Chondrocyte (in vitro differentiated cells): ENCODE measurements at regions not wholly inside any gene's neighbourhood (a gene's known extent, or its start where the extent isn't known, plus 50 kb on each side); places are given as distances from the start of the nearest gene placed in this dataset.

Source experiments
- DNase-seq: peaks from one replicate; pipeline ENCODE4 v3.0.0; 2021; ENCODE audit warnings: mixed read lengths, low spot score
- H3K27ac Mint-ChIP-seq: one replicate; pipeline ENCODE4 v1.8.0; 2021; ENCODE audit warnings: mild to moderate bottlenecking, moderate library complexity, mixed read lengths; ENCODE audit not compliant: unreplicated experiment
- H3K27me3 Mint-ChIP-seq: 2 replicates; pipeline ENCODE4 v1.8.0; 2021; ENCODE audit warnings: low read depth, mixed read lengths
- H3K36me3 Mint-ChIP-seq: 2 replicates; pipeline ENCODE4 v1.8.0; 2021; ENCODE audit warnings: low read depth, mixed read lengths
- H3K4me1 Mint-ChIP-seq: 2 replicates; pipeline ENCODE4 v1.8.0; 2021; ENCODE audit warnings: low read depth, mild to moderate bottlenecking, mixed read lengths
- H3K4me3 Mint-ChIP-seq: one replicate; pipeline ENCODE4 v1.8.0; 2021; ENCODE audit warnings: mild to moderate bottlenecking, moderate library complexity, mixed read lengths; ENCODE audit not compliant: unreplicated experiment
- H3K9me3 Mint-ChIP-seq: 2 replicates; pipeline ENCODE4 v1.8.0; 2021; ENCODE audit warnings: low read depth, mixed read lengths
- TF ChIP-seq, protein P1 (sequence below): fragments of 200-600 bp; sonication (generic); IDR thresholded peaks from 2 replicates; pipeline ENCODE4 v1.5.0; 2021; ENCODE audit warnings: antibody characterized with exemption, mild to moderate bottlenecking, moderate library complexity

DNA sequence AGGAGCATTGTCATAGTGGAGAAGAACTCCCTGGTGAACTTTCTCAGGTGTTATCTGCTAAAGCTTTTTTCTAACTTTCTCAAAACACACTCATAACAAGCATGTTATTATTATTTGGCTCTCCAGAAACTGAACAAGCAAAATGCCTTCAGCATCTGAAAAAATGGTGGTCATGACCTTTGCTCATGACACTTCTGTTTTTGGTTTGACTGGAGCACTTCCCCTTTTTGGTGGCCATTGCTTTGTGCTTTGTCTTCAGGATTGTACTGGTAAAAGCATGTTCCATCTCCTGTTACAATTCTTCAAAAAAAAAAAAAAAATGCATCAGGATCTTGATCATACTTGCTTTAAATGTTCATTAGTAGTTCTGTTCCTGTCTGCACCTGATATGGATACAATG is 1241.6 kb upstream of the USP15 start:
- Mint-ChIP-seq H3K9me3 (peaks cover 27% of the 10 kb centered on the region), H3K27me3 (no peaks in the 10 kb centered on the region), H3K36me3 (no peaks in the 10 kb centered on the region), H3K27ac (no peak overlapping the region), H3K4me1 (no peaks in the 10 kb centered on the region), H3K4me3 (no peak overlapping the region)
- TF ChIP-seq, protein P1, sequence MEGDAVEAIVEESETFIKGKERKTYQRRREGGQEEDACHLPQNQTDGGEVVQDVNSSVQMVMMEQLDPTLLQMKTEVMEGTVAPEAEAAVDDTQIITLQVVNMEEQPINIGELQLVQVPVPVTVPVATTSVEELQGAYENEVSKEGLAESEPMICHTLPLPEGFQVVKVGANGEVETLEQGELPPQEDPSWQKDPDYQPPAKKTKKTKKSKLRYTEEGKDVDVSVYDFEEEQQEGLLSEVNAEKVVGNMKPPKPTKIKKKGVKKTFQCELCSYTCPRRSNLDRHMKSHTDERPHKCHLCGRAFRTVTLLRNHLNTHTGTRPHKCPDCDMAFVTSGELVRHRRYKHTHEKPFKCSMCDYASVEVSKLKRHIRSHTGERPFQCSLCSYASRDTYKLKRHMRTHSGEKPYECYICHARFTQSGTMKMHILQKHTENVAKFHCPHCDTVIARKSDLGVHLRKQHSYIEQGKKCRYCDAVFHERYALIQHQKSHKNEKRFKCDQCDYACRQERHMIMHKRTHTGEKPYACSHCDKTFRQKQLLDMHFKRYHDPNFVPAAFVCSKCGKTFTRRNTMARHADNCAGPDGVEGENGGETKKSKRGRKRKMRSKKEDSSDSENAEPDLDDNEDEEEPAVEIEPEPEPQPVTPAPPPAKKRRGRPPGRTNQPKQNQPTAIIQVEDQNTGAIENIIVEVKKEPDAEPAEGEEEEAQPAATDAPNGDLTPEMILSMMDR = no peak
- DNase-seq = no peak

DNA sequence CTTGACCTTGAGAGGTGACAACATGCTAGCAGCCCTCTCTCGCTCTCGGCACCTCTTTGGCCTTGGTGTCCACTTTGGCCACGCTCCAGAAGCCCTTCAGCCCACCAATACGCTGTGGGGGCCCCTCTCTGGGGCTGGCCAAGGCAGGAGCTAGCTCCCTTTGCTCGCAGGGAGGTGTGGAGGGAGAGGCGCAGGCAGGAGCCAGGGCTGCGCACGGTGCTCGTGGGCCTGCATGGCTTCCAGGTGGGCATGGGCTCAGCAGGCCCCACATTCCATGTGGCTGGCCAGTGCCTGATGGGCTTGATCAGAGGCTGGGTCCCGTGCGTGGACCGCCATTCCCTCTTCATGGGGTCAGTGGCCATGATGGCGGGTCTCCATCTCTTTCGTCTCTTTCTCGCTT is 1237.0 kb upstream of the USP15 start:
- Mint-ChIP-seq H3K9me3 (peaks cover 48% of the 10 kb centered on the region), H3K27ac (no peak overlapping the region), H3K27me3 (no peaks in the 10 kb centered on the region), H3K4me1 (no peaks in the 10 kb centered on the region), H3K4me3 (no peak overlapping the region), H3K36me3 (no peaks in the 10 kb centered on the region)
- TF ChIP-seq, protein P1 = no peak
- peak; percentile 84 for DNase-seq

GRCh38 chr12:61029516-61029915 is 1230.7 kb upstream of the USP15 start:
- H3K4me3 Mint-ChIP-seq = no peak overlapping the region
- no peaks in the 10 kb centered on the region for H3K4me1 Mint-ChIP-seq
- no peaks in the 10 kb centered on the region for H3K27me3 Mint-ChIP-seq
- peaks cover 35% of the 10 kb centered on the region for H3K9me3 Mint-ChIP-seq
- DNase-seq = no peak
- TF ChIP-seq, protein P1 = no peak
- H3K27ac Mint-ChIP-seq = no peak overlapping the region
- H3K36me3 Mint-ChIP-seq = no peaks in the 10 kb centered on the region

DNA sequence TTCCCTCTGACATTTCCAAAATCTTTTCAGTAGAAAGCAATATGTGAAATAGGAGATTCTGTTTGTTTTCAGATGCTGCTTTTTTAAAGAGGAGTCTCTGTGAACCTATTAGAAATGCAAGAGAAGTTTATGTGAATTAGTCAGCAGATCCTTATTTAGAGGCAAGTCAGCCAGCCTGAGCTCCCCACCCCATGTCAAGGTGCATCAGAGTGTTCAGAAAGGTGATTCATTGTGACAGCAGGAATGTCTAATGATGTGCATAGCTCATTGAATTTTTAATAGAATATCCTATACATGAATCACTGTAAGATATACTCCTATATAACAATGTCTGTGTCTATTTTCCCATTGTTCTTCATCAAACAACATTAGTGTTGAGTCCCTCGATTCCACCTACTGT is 1222.4 kb upstream of the USP15 start:
- Mint-ChIP-seq H3K36me3 (no peaks in the 10 kb centered on the region), H3K27ac (no peak overlapping the region), H3K4me1 (no peaks in the 10 kb centered on the region), H3K9me3 (no peaks in the 10 kb centered on the region), H3K27me3 (no peaks in the 10 kb centered on the region), H3K4me3 (no peak overlapping the region)
- TF ChIP-seq, protein P1 = no peak
- no peak for DNase-seq

DNA sequence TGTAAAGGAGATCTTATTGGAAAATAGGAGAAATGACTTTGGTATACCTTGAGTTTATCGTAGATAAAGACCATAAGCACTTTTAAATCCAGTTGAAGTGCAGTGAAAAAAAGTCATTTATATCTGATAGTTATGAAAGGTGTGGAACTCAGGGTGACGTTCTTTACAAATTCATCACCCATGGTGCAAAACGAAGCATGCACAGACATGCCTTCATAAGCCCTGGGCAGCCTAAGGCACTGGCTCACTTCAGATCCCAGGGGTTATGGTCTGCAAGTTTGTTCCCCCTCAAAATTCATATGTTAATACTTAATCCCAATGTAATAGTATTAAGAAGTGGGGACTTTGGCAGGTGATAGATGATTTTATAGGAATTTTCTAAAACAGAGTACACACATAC is 1216.4 kb upstream of the USP15 start:
- Mint-ChIP-seq H3K4me1 (no peaks in the 10 kb centered on the region), H3K9me3 (peaks cover 3% of the 10 kb centered on the region), H3K27me3 (no peaks in the 10 kb centered on the region), H3K27ac (no peak overlapping the region), H3K36me3 (no peaks in the 10 kb centered on the region), H3K4me3 (no peak overlapping the region)
- TF ChIP-seq, protein P1 = no peak
- no peak for DNase-seq
